HEK293 (cell line): ENCODE measurements at regions not wholly inside any gene's neighbourhood (a gene's known extent, or its start where the extent isn't known, plus 50 kb on each side); places are given as distances from the start of the nearest gene placed in this dataset.

Experiments used
- CTCF ChIP-seq: fragments of 450-650 bp; formaldehyde crosslinking; IDR thresholded peaks from 2 replicates; pipeline ENCODE4 v1.5.1; 2016; ENCODE audit warnings: missing biosample characterization, missing genetic modification characterization
- FEZF1 ChIP-seq: fragments of 450-650 bp; formaldehyde crosslinking; IDR thresholded peaks from 2 replicates; pipeline ENCODE4 v1.5.1; 2016; ENCODE audit warnings: missing biosample characterization, missing genetic modification characterization
- ZNF561 ChIP-seq: fragments of 450-650 bp; IDR thresholded peaks from 2 replicates; pipeline ENCODE4 v1.5.1; 2018; ENCODE audit warnings: missing biosample characterization, missing genetic modification characterization, borderline replicate concordance
- ZNF830 ChIP-seq: fragments of 450-650 bp; IDR thresholded peaks from 2 replicates; pipeline ENCODE4 v1.5.0; 2018; ENCODE audit warnings: missing biosample characterization, missing genetic modification characterization, low read depth, mild to moderate bottlenecking, moderate library complexity

- TF ChIP-seq ZNF561 (tag by site-specific recombination), result no peak
- no peak for TF ChIP-seq ZNF830 (tag by site-specific recombination)
- TF ChIP-seq FEZF1 (tag by site-specific recombination), result no peak
- no peak for TF ChIP-seq CTCF (tag by site-specific recombination)
Measured at GRCh38 chr6:87887266-87887665, 160.4 kb upstream of the SPACA1 start.
